SK-N-MC (cell line): ENCODE measurements at regions not wholly inside any gene's neighbourhood (a gene's known extent, or its start where the extent isn't known, plus 50 kb on each side); places are given as distances from the start of the nearest gene placed in this dataset.

Experiments used
- DNase-seq: peaks from one replicate; pipeline ENCODE4 v3.0.0-alpha.2; 2011; ENCODE audit warnings: low read depth, low spot score
- H3K27ac ChIP-seq: fragments of 200-600 bp; sonication (generic); 2 replicates; pipeline ENCODE4 v1.5.1; 2016; ENCODE audit warnings: mixed run types
- H3K36me3 ChIP-seq: fragments of 200-600 bp; sonication (generic); 2 replicates; pipeline ENCODE4 v1.6.1; 2017; ENCODE audit warnings: antibody characterized with exemption, low read length, mixed read lengths; ENCODE audit not compliant: insufficient read depth
- H3K4me3 ChIP-seq: fragments of 200-600 bp; sonication (generic); 2 replicates; pipeline ENCODE4 v1.5.1; 2016
- H3K9ac ChIP-seq: fragments of 200-600 bp; sonication (generic); 2 replicates; pipeline ENCODE4 v1.8.0; 2017; ENCODE audit warnings: mixed run types, mixed read lengths; ENCODE audit not compliant: insufficient read length
- H3K9me3 ChIP-seq: fragments of 200-600 bp; sonication (generic); 2 replicates; pipeline ENCODE4 v1.6.1; 2017; ENCODE audit warnings: low read depth, mild to moderate bottlenecking, antibody characterized with exemption, low read length, moderate library complexity, mixed read lengths
- EZH2 ChIP-seq: fragments of 200-600 bp; sonication (generic); IDR thresholded peaks from one replicate; pipeline ENCODE4 v1.6.1; 2017; ENCODE audit warnings: antibody characterized with exemption
- FOXP2 ChIP-seq: optimal IDR thresholded peaks from 2 replicates; pipeline ENCODE3; 2011; ENCODE audit warnings: mild to moderate bottlenecking, moderate library complexity; ENCODE audit not compliant: insufficient read depth; ENCODE audit errors: extremely low read length, control extremely low read depth
- POLR2AphosphoS5 ChIP-seq: IDR thresholded peaks from 2 replicates; pipeline ENCODE4 v1.6.1; 2012; ENCODE audit warnings: mild to moderate bottlenecking, low read depth, low read length, borderline replicate concordance

- no peak overlapping the region for H3K9ac ChIP-seq
- TF ChIP-seq FOXP2 = no peak
- H3K27ac ChIP-seq = no peak overlapping the region
- no peaks in the 10 kb centered on the region for H3K36me3 ChIP-seq
- no peak overlapping the region for H3K4me3 ChIP-seq
- DNase-seq = no peak
- no peaks in the 10 kb centered on the region for H3K9me3 ChIP-seq
These were observed 698.6 kb upstream of the NRP1 start for GRCh38 chr10:34033078-34033477.

GRCh38 chr10:34032564-34032963 lies 698.1 kb upstream of the NRP1 start:
- no peak for DNase-seq
- H3K36me3 ChIP-seq = no peaks in the 10 kb centered on the region
- H3K9me3 ChIP-seq = no peaks in the 10 kb centered on the region
- TF ChIP-seq EZH2 (no peak), POLR2AphosphoS5 (no peak)
- no peak overlapping the region for H3K9ac ChIP-seq
- no peak overlapping the region for H3K27ac ChIP-seq
- no peak overlapping the region for H3K4me3 ChIP-seq

- no peak for TF ChIP-seq EZH2
- H3K9ac ChIP-seq = no peak overlapping the region
- no peaks in the 10 kb centered on the region for H3K9me3 ChIP-seq
- DNase-seq = no peak
- H3K4me3 ChIP-seq = no peak overlapping the region
- no peak overlapping the region for H3K27ac ChIP-seq
- no peaks in the 10 kb centered on the region for H3K36me3 ChIP-seq
These were observed 696.9 kb upstream of the NRP1 start for GRCh38 chr10:34031400-34031799.

GRCh38 chr10:34029455-34029854 lies 695.0 kb upstream of the NRP1 start:
- no peak overlapping the region for H3K9ac ChIP-seq
- no peaks in the 10 kb centered on the region for H3K9me3 ChIP-seq
- H3K36me3 ChIP-seq = no peaks in the 10 kb centered on the region
- no peak overlapping the region for H3K4me3 ChIP-seq
- no peak overlapping the region for H3K27ac ChIP-seq
- no peak for DNase-seq
- no peak for TF ChIP-seq EZH2
- TF ChIP-seq POLR2AphosphoS5 = no peak
- TF ChIP-seq FOXP2 = no peak

GRCh38 chr10:34028936-34029335 lies 694.5 kb upstream of the NRP1 start:
- no peak overlapping the region for H3K4me3 ChIP-seq
- H3K9me3 ChIP-seq = no peaks in the 10 kb centered on the region
- no peak overlapping the region for H3K9ac ChIP-seq
- TF ChIP-seq FOXP2 = no peak
- TF ChIP-seq EZH2 = no peak
- no peak for TF ChIP-seq POLR2AphosphoS5
- no peaks in the 10 kb centered on the region for H3K36me3 ChIP-seq
- no peak overlapping the region for H3K27ac ChIP-seq
- DNase-seq = no peak

GRCh38 chr10:34024693-34025425 lies 690.4 kb upstream of the NRP1 start:
- Histone ChIP-seq H3K9me3 (no peaks in the 10 kb centered on the region), H3K27ac (no peak overlapping the region), H3K9ac (no peak overlapping the region), H3K4me3 (no peak overlapping the region), H3K36me3 (no peaks in the 10 kb centered on the region)
- no peak for DNase-seq
- no peak for TF ChIP-seq EZH2
- TF ChIP-seq FOXP2 = no peak
- TF ChIP-seq POLR2AphosphoS5 = no peak

- H3K9ac ChIP-seq = no peak overlapping the region
- no peak overlapping the region for H3K4me3 ChIP-seq
- H3K36me3 ChIP-seq = no peaks in the 10 kb centered on the region
- TF ChIP-seq EZH2 (no peak), FOXP2 (no peak), POLR2AphosphoS5 (no peak)
- no peaks in the 10 kb centered on the region for H3K9me3 ChIP-seq
- no peak overlapping the region for H3K27ac ChIP-seq
- no peak for DNase-seq
These were observed 689.8 kb upstream of the NRP1 start for GRCh38 chr10:34024282-34024681.

GRCh38 chr10:34022195-34022594 lies 687.7 kb upstream of the NRP1 start:
- no peak for DNase-seq
- TF ChIP-seq EZH2 (no peak), FOXP2 (no peak), POLR2AphosphoS5 (no peak)
- H3K36me3 ChIP-seq = no peaks in the 10 kb centered on the region
- no peaks in the 10 kb centered on the region for H3K9me3 ChIP-seq
- no peak overlapping the region for H3K4me3 ChIP-seq
- H3K27ac ChIP-seq = no peak overlapping the region
- no peak overlapping the region for H3K9ac ChIP-seq

GRCh38 chr10:34018784-34019183 lies 684.3 kb upstream of the NRP1 start:
- H3K27ac ChIP-seq = no peak overlapping the region
- H3K9me3 ChIP-seq = no peaks in the 10 kb centered on the region
- no peak overlapping the region for H3K4me3 ChIP-seq
- no peak for TF ChIP-seq POLR2AphosphoS5
- TF ChIP-seq EZH2 = no peak
- TF ChIP-seq FOXP2 = no peak
- DNase-seq = no peak
- H3K9ac ChIP-seq = no peak overlapping the region
- no peaks in the 10 kb centered on the region for H3K36me3 ChIP-seq
